H9 (cell line): ENCODE measurements at regions not wholly inside any gene's neighbourhood (a gene's known extent, or its start where the extent isn't known, plus 50 kb on each side); places are given as distances from the start of the nearest gene placed in this dataset.
A peak's percentile ranks its signal among the peaks of the same experiment; 100 is the strongest.

ENCODE experiments used
- DNase-seq: peaks from one replicate; pipeline ENCODE4 v3.0.0-alpha.2; 2017
- H2AFZ ChIP-seq: one replicate; pipeline ENCODE4 v1.6.1; 2013; ENCODE audit warnings: mild to moderate bottlenecking, low read length, control low read depth, moderate library complexity
- H2AK5ac ChIP-seq: 2 replicates; pipeline ENCODE4 v1.6.1; 2013; ENCODE audit warnings: low read length, control low read depth, mixed read lengths; ENCODE audit not compliant: insufficient read length
- H2BK120ac ChIP-seq: one replicate; pipeline ENCODE4 v1.6.1; 2013; ENCODE audit warnings: low read depth, mild to moderate bottlenecking, low read length, control low read depth, inconsistent platforms; ENCODE audit not compliant: poor library complexity, severe bottlenecking
- H2BK12ac ChIP-seq: 2 replicates; pipeline ENCODE4 v1.6.1; 2013; ENCODE audit warnings: low read length, control low read depth, mixed read lengths, low read depth; ENCODE audit not compliant: insufficient read length
- H2BK15ac ChIP-seq: 2 replicates; pipeline ENCODE4 v1.6.1; 2013; ENCODE audit warnings: low read depth, low read length, control low read depth
- H2BK20ac ChIP-seq: one replicate; pipeline ENCODE4 v1.6.1; 2013; ENCODE audit warnings: low read depth, mild to moderate bottlenecking, low read length, control low read depth, inconsistent platforms; ENCODE audit not compliant: poor library complexity, severe bottlenecking
- H2BK5ac ChIP-seq: 2 replicates; pipeline ENCODE4 v1.6.1; 2013; ENCODE audit warnings: low read length, control low read depth, mixed read lengths; ENCODE audit not compliant: insufficient read length
- H3K14ac ChIP-seq: 2 replicates; pipeline ENCODE4 v1.6.1; 2013; ENCODE audit warnings: low read length, control low read depth; ENCODE audit not compliant: insufficient read depth
- H3K18ac ChIP-seq: 2 replicates; pipeline ENCODE4 v1.6.1; 2013; ENCODE audit warnings: low read depth, mild to moderate bottlenecking, mixed read lengths, low read length, control low read depth; ENCODE audit not compliant: insufficient read length
- H3K23ac ChIP-seq: 2 replicates; pipeline ENCODE4 v1.6.1; 2013; ENCODE audit warnings: low read length, control low read depth, mixed read lengths, low read depth; ENCODE audit not compliant: insufficient read length
- H3K23me2 ChIP-seq: 2 replicates; pipeline ENCODE4 v1.6.1; 2013; ENCODE audit warnings: low read depth, mild to moderate bottlenecking, mixed read lengths, low read length, control low read depth; ENCODE audit not compliant: insufficient read length, poor library complexity, severe bottlenecking
- H3K27ac ChIP-seq: 2 replicates; pipeline ENCODE4 v1.5.1; 2013; ENCODE audit warnings: low read length, control low read depth, mixed read lengths, low read depth; ENCODE audit not compliant: insufficient read length
- H3K27me3 ChIP-seq: 2 replicates; pipeline ENCODE4 v1.6.1; 2013; ENCODE audit warnings: low read length, control low read depth, inconsistent platforms; ENCODE audit not compliant: insufficient read depth
- H3K4ac ChIP-seq: 2 replicates; pipeline ENCODE4 v1.6.1; 2013; ENCODE audit warnings: low read depth, mild to moderate bottlenecking, control low read depth, inconsistent platforms, low read length, moderate library complexity
- H3K4me1 ChIP-seq: 2 replicates; pipeline ENCODE4 v1.6.1; 2013; ENCODE audit warnings: low read length, control low read depth, inconsistent platforms; ENCODE audit not compliant: insufficient read depth
- H3K4me2 ChIP-seq: 2 replicates; pipeline ENCODE4 v1.6.1; 2013; ENCODE audit warnings: low read length, control low read depth, mixed read lengths; ENCODE audit not compliant: insufficient read length, insufficient read depth
- H3K56ac ChIP-seq: 2 replicates; pipeline ENCODE4 v1.6.1; 2013; ENCODE audit warnings: low read depth, mild to moderate bottlenecking, mixed read lengths, low read length, control low read depth; ENCODE audit not compliant: insufficient read length
- H3K79me1 ChIP-seq: 2 replicates; pipeline ENCODE4 v1.6.1; 2013; ENCODE audit warnings: low read depth, mild to moderate bottlenecking, moderate library complexity, low read length, control low read depth, inconsistent platforms; ENCODE audit not compliant: insufficient read depth, poor library complexity, severe bottlenecking
- H3K79me2 ChIP-seq: 2 replicates; pipeline ENCODE4 v1.6.1; 2013; ENCODE audit warnings: low read length, control low read depth, inconsistent platforms; ENCODE audit not compliant: insufficient read depth
- H3K9ac ChIP-seq: 2 replicates; pipeline ENCODE4 v1.6.1; 2013; ENCODE audit warnings: low read length, control low read depth, mixed read lengths; ENCODE audit not compliant: insufficient read length; ENCODE audit errors: extremely low read depth
- H3K9me3 ChIP-seq: one replicate; pipeline ENCODE4 v1.6.1; 2013; ENCODE audit warnings: low read depth, low read length, inconsistent platforms; ENCODE audit not compliant: control insufficient read depth
- H3T11ph ChIP-seq: one replicate; pipeline ENCODE4 v1.6.1; 2013; ENCODE audit warnings: mild to moderate bottlenecking, low read length, control low read depth, inconsistent platforms
- H4K20me1 ChIP-seq: one replicate; pipeline ENCODE4 v1.6.1; 2013; ENCODE audit not compliant: control insufficient read depth, insufficient read length, insufficient read depth
- H4K5ac ChIP-seq: 2 replicates; pipeline ENCODE4 v1.6.1; 2013; ENCODE audit warnings: low read depth, mild to moderate bottlenecking, mixed read lengths, low read length, control low read depth; ENCODE audit not compliant: insufficient read length
- H4K8ac ChIP-seq: replicated peaks from 2 replicates; pipeline ENCODE4 v1.6.1; 2013; ENCODE audit warnings: low read length, control low read depth, mixed read lengths, low read depth; ENCODE audit not compliant: insufficient read length
- H4K91ac ChIP-seq: 2 replicates; pipeline ENCODE4 v1.6.1; 2013; ENCODE audit warnings: low read depth, mild to moderate bottlenecking, moderate library complexity, mixed read lengths, low read length, control low read depth; ENCODE audit not compliant: insufficient read length
- H3K27ac Mint-ChIP-seq, 3 experiments: 2 replicates in 2 of 3; 3 replicates in 1 of 3; pipeline ENCODE4 v1.8.0; 2020 to 2021; ENCODE audit warnings: mixed read lengths in 3 of 3, mild to moderate bottlenecking in 1 of 3, moderate library complexity in 1 of 3
- H3K27me3 Mint-ChIP-seq: 2 replicates; pipeline ENCODE4 v1.8.0; 2021; ENCODE audit warnings: low read depth, mild to moderate bottlenecking, moderate library complexity, mixed read lengths
- H3K36me3 Mint-ChIP-seq, 3 experiments: 2 replicates in 2 of 3; 3 replicates in 1 of 3; pipeline ENCODE4 v1.8.0; 2020 to 2021; ENCODE audit warnings: low read depth in 3 of 3, mixed read lengths in 3 of 3; ENCODE audit not compliant: insufficient read depth in 1 of 3
- H3K4me1 Mint-ChIP-seq, 2 experiments: 2 replicates each; pipeline ENCODE4 v1.8.0; 2020; ENCODE audit warnings: mixed read lengths in 2 of 2
- H3K4me3 Mint-ChIP-seq, 2 experiments: 2 replicates in 1 of 2; 3 replicates in 1 of 2; pipeline ENCODE4 v1.8.0; 2020 to 2021; ENCODE audit warnings: mild to moderate bottlenecking in 2 of 2, mixed read lengths in 2 of 2, moderate library complexity in 1 of 2
- H3K9me3 Mint-ChIP-seq, 2 experiments: 2 replicates in 1 of 2; 3 replicates in 1 of 2; pipeline ENCODE4 v1.8.0; 2020; ENCODE audit warnings: mild to moderate bottlenecking in 2 of 2, mixed read lengths in 2 of 2, moderate library complexity in 1 of 2
- CTCF ChIP-seq: fragments of 200-600 bp; sonication (generic); conservative IDR thresholded peaks from 3 replicates; pipeline ENCODE4 v1.8.0; 2021; ENCODE audit warnings: antibody characterized with exemption, mild to moderate bottlenecking
- WGBS: extraction: QIAGEN DNeasy Blood & Tissue Kit; methylation state at CpG from one replicate; pipeline ENCODE4 v1.1.7; 2013; ENCODE audit warnings: missing lambda C conversion rate, low lambda C conversion rate, mixed read lengths; ENCODE audit not compliant: insufficient read length; ENCODE audit errors: extremely low coverage; 5-methylcytosine and 5-hydroxymethylcytosine counted together

- no peak overlapping the region for H3K14ac ChIP-seq
- H4K20me1 ChIP-seq: no peaks in the 10 kb centered on the region
- no peaks in the 10 kb centered on the region for H3K79me2 ChIP-seq
- no peak overlapping the region for H3K4ac ChIP-seq
- WGBS: no CpG with 5 or more reads among the region's 4 CpGs
- H3K23me2 ChIP-seq: no peaks in the 10 kb centered on the region
- no peak overlapping the region for H4K91ac ChIP-seq
- no peak overlapping the region for H2BK12ac ChIP-seq
- H3T11ph ChIP-seq: no peak overlapping the region
- Mint-ChIP-seq H3K9me3 (peaks cover 7 to 8% of the 10 kb centered on the region in 2 experiments; a peak in 4 of 5 replicates), H3K4me1 (peaks cover 27 to 35% of the 10 kb centered on the region in 2 experiments), H3K27ac (peak overlapping the region; percentile 8 to 77 (median 17); a peak in 4 of 7 replicates), H3K4me3 (no peak overlapping the region), H3K36me3 (peaks cover 0 to 3% (median 2%) of the 10 kb centered on the region in 3 experiments; a peak in 3 of 7 replicates), H3K27me3 (no peaks in the 10 kb centered on the region)
- no peak for DNase-seq
- H3K23ac ChIP-seq: no peak overlapping the region
- H3K56ac ChIP-seq: no peak overlapping the region
- no peak overlapping the region for H2AK5ac ChIP-seq
- H2BK15ac ChIP-seq: no peak overlapping the region
- H4K8ac ChIP-seq: no peak overlapping the region
- no peak overlapping the region for H2BK120ac ChIP-seq
- H3K18ac ChIP-seq: no peak overlapping the region
- H2AFZ ChIP-seq: peak overlapping the region; percentile 69
- H3K9me3 ChIP-seq: no peaks in the 10 kb centered on the region
- no peaks in the 10 kb centered on the region for H3K79me1 ChIP-seq
- H4K5ac ChIP-seq: no peak overlapping the region
- no peak for TF ChIP-seq CTCF
- H3K27ac ChIP-seq: no peak overlapping the region
- no peak overlapping the region for H3K9ac ChIP-seq
- H3K4me2 ChIP-seq: no peak overlapping the region
- H2BK20ac ChIP-seq: no peak overlapping the region
- no peaks in the 10 kb centered on the region for H3K27me3 ChIP-seq
- no peak overlapping the region for H2BK5ac ChIP-seq
- H3K4me1 ChIP-seq: peaks cover 8% of the 10 kb centered on the region; the same call in 1 of the 2 replicates
Observed at GRCh38 chr10:61139592-61139953, 195.6 kb upstream of the RHOBTB1 start.
